Erythroblast (primary cell): ENCODE measurements at regions not wholly inside any gene's neighbourhood (a gene's known extent, or its start where the extent isn't known, plus 50 kb on each side); places are given as distances from the start of the nearest gene placed in this dataset.

Source experiments
- GATA1 ChIP-seq: IDR thresholded peaks from 2 replicates; pipeline ENCODE4 v1.6.1; 2011; ENCODE audit warnings: low read depth, mild to moderate bottlenecking, control low read depth, low read length, moderate library complexity
- POLR2A ChIP-seq: IDR thresholded peaks from 2 replicates; pipeline ENCODE4 v1.6.1; 2011; ENCODE audit warnings: mild to moderate bottlenecking, low read length

- no peak for TF ChIP-seq POLR2A
- TF ChIP-seq GATA1, result no peak
These were observed 81.0 kb upstream of the HES1 start for GRCh38 chr3:194054961-194055360.
